DOHH2 (cell line): ENCODE measurements at regions not wholly inside any gene's neighbourhood (a gene's known extent, or its start where the extent isn't known, plus 50 kb on each side); places are given as distances from the start of the nearest gene placed in this dataset.

Source experiments
- H3F3A ChIP-seq: fragments of 200-600 bp; sonication (generic), shearing (Covaris generic); 2 replicates; pipeline ENCODE4 v1.6.0; 2016; ENCODE audit warnings: antibody characterized with exemption, mild to moderate bottlenecking; ENCODE audit not compliant: control insufficient read depth, insufficient read depth
- H3K27ac ChIP-seq: fragments of 200-600 bp; sonication (generic); 2 replicates; pipeline ENCODE4 v1.5.1; 2014; ENCODE audit warnings: low read depth, mild to moderate bottlenecking, low read length, moderate library complexity
- H3K27me3 ChIP-seq: fragments of 200-600 bp; sonication (generic); 2 replicates; pipeline ENCODE4 v1.6.1; 2014; ENCODE audit warnings: mild to moderate bottlenecking, low read length, mixed read lengths; ENCODE audit not compliant: control insufficient read depth
- H3K36me3 ChIP-seq: fragments of 200-600 bp; sonication (generic); 2 replicates; pipeline ENCODE4 v1.6.1; 2014; ENCODE audit warnings: mild to moderate bottlenecking, low read length, moderate library complexity, mixed read lengths; ENCODE audit not compliant: control insufficient read depth
- H3K4me1 ChIP-seq: fragments of 200-600 bp; sonication (generic); 2 replicates; pipeline ENCODE4 v1.6.1; 2014; ENCODE audit warnings: mild to moderate bottlenecking, low read length, mixed read lengths; ENCODE audit not compliant: control insufficient read depth
- H3K4me2 ChIP-seq: fragments of 200-600 bp; sonication (generic); 2 replicates; pipeline ENCODE4 v1.6.0; 2014; ENCODE audit warnings: mild to moderate bottlenecking, low read length, moderate library complexity
- H3K4me3 ChIP-seq: fragments of 200-600 bp; sonication (generic); 2 replicates; pipeline ENCODE4 v1.5.1; 2014; ENCODE audit warnings: mild to moderate bottlenecking, low read length, mixed read lengths
- H3K79me2 ChIP-seq: fragments of 200-600 bp; sonication (generic); 2 replicates; pipeline ENCODE4 v1.6.1; 2014; ENCODE audit warnings: mild to moderate bottlenecking, low read length, mixed read lengths; ENCODE audit not compliant: control insufficient read depth
- H3K9me2 ChIP-seq: fragments of 200-600 bp; sonication (generic); replicated peaks from 2 replicates; pipeline ENCODE4 v1.6.1; 2014; ENCODE audit warnings: mild to moderate bottlenecking, low read length, mixed read lengths; ENCODE audit not compliant: control insufficient read depth
- H3K9me3 ChIP-seq: fragments of 200-600 bp; sonication (generic); 2 replicates; pipeline ENCODE4 v1.6.1; 2014; ENCODE audit warnings: antibody characterized with exemption, low read length, mixed read lengths; ENCODE audit not compliant: control insufficient read depth, insufficient read depth
- H4K20me1 ChIP-seq: fragments of 200-600 bp; sonication (generic); 2 replicates; pipeline ENCODE4 v1.6.0; 2014; ENCODE audit warnings: low read depth, mild to moderate bottlenecking, antibody characterized with exemption, low read length, moderate library complexity; ENCODE audit not compliant: control insufficient read depth, insufficient read depth
- EZH2phosphoT487 ChIP-seq: fragments of 200-600 bp; sonication (generic); IDR thresholded peaks from 2 replicates; pipeline ENCODE4 v1.6.1; 2017; ENCODE audit warnings: borderline replicate concordance, mild to moderate bottlenecking, antibody characterized with exemption, low read length, moderate library complexity, mixed read lengths
- TF ChIP-seq, protein P1 (sequence below): fragments of 200-600 bp; sonication (generic); IDR thresholded peaks from one replicate; pipeline ENCODE4 v1.5.1; 2014; ENCODE audit warnings: antibody characterized with exemption, mild to moderate bottlenecking, low read depth, low read length; ENCODE audit not compliant: poor library complexity, severe bottlenecking

DNA sequence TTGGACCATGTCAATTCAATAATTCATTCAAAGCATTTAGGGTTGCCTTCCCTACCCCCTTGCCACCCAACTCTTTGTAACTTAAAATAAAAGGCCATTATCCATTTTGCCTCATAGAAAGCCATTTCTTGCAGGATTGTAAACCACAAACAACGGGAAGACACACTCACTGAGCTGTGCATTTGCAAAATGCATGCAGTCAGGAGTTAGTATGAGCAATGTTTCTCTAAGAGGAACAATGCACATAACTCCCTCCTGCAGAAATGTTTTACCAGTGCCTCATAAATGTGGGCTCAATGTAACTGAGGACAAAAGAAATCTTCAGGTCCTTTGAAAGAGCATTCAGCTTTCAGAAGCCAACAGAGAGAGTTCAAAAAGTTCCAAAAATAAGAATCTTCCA lies 98.5 kb upstream of the ABCA1 start:
- H3K9me3 ChIP-seq: no peaks in the 10 kb centered on the region
- H3K4me2 ChIP-seq: no peak overlapping the region
- TF ChIP-seq EZH2phosphoT487: no peak
- TF ChIP-seq, protein P1, sequence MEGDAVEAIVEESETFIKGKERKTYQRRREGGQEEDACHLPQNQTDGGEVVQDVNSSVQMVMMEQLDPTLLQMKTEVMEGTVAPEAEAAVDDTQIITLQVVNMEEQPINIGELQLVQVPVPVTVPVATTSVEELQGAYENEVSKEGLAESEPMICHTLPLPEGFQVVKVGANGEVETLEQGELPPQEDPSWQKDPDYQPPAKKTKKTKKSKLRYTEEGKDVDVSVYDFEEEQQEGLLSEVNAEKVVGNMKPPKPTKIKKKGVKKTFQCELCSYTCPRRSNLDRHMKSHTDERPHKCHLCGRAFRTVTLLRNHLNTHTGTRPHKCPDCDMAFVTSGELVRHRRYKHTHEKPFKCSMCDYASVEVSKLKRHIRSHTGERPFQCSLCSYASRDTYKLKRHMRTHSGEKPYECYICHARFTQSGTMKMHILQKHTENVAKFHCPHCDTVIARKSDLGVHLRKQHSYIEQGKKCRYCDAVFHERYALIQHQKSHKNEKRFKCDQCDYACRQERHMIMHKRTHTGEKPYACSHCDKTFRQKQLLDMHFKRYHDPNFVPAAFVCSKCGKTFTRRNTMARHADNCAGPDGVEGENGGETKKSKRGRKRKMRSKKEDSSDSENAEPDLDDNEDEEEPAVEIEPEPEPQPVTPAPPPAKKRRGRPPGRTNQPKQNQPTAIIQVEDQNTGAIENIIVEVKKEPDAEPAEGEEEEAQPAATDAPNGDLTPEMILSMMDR: no peak
- H3K4me1 ChIP-seq: no peaks in the 10 kb centered on the region
- H3K9me2 ChIP-seq: no peaks in the 10 kb centered on the region
- no peaks in the 10 kb centered on the region for H3F3A ChIP-seq
- peaks cover 12% of the 10 kb centered on the region for H3K27me3 ChIP-seq
- no peaks in the 10 kb centered on the region for H3K36me3 ChIP-seq
- H3K4me3 ChIP-seq: no peak overlapping the region
- no peak overlapping the region for H3K27ac ChIP-seq
- H3K79me2 ChIP-seq: no peaks in the 10 kb centered on the region
- H4K20me1 ChIP-seq: no peaks in the 10 kb centered on the region

DNA sequence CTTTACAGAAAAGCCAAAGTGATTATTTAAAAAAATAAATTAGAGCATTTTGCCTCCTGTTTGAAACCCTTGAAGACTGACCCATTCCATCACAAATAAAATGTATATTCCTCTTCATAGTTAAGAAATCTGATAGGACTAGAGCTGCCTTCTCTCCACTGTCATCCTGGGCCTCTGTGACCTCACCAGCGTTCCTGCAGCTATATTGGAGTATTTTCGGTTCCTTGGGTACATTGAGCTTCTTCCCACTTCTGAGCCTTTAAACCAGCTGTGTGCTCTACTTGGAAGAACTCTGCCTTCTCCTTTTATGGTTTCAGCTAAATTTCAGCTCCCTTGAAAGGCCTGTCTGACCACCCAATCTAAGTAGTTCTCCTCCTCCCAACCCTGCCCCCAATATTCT lies 99.1 kb upstream of the ABCA1 start:
- H3F3A ChIP-seq: no peaks in the 10 kb centered on the region
- H3K9me2 ChIP-seq: no peaks in the 10 kb centered on the region
- no peak overlapping the region for H3K27ac ChIP-seq
- H3K4me3 ChIP-seq: no peak overlapping the region
- H3K79me2 ChIP-seq: no peaks in the 10 kb centered on the region
- no peaks in the 10 kb centered on the region for H4K20me1 ChIP-seq
- no peaks in the 10 kb centered on the region for H3K9me3 ChIP-seq
- TF ChIP-seq EZH2phosphoT487: no peak
- TF ChIP-seq, protein P1: no peak
- no peaks in the 10 kb centered on the region for H3K4me1 ChIP-seq
- no peak overlapping the region for H3K4me2 ChIP-seq
- peaks cover 11% of the 10 kb centered on the region for H3K27me3 ChIP-seq
- H3K36me3 ChIP-seq: no peaks in the 10 kb centered on the region

DNA sequence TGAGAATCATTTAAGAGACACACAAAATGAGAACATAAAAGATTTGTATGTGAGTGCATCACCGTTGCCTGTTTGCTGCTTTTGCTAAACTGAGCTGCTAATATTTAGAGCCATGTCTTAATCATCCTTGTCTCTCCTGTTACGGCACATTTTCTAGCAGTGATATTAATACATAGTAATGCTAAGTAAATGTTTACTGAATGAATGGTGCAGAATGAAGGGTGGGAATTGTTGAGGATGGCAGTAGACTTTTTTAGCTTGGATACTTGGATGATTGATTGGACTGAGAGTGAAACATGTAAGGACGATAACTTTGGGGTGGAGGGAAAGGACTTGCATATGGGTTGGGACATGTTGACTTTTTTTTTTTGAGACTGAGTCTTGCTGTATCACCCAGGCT lies 102.3 kb upstream of the ABCA1 start:
- Histone ChIP-seq H3K27ac (no peak overlapping the region), H3K9me3 (peaks cover 7% of the 10 kb centered on the region; the same call in 1 of the 2 replicates), H3K36me3 (no peaks in the 10 kb centered on the region), H3K27me3 (peaks cover 9% of the 10 kb centered on the region; the same call in 1 of the 2 replicates), H3K4me3 (no peak overlapping the region), H4K20me1 (no peaks in the 10 kb centered on the region), H3K4me1 (no peaks in the 10 kb centered on the region), H3K4me2 (no peak overlapping the region), H3K9me2 (no peaks in the 10 kb centered on the region), H3F3A (no peaks in the 10 kb centered on the region), H3K79me2 (no peaks in the 10 kb centered on the region)
- TF ChIP-seq, protein P1: no peak
- no peak for TF ChIP-seq EZH2phosphoT487
